GM12878 (cell line): ENCODE measurements at regions not wholly inside any gene's neighbourhood (a gene's known extent, or its start where the extent isn't known, plus 50 kb on each side); places are given as distances from the start of the nearest gene placed in this dataset.
A peak's percentile ranks its signal among the peaks of the same experiment; 100 is the strongest.

Experiments used
- ATAC-seq: fragments of 200-7000 bp; cut with Tn5 transposase; 3 replicates; pipeline ENCODE4 v1.9.1; 2020; ENCODE audit warnings: mild to moderate bottlenecking, moderate library complexity
- BruUV-seq: library from RNA; stranded (reverse); fragments of 400-500 nt; replicated peaks from 2 replicates; lab custom pipeline; 2021; lab: Mats Ljungman, UMichigan
- CTCF ChIA-PET: fragments of 300-600 bp; sonication (Branson Sonifier 250); formaldehyde crosslinking; extraction: SDS; loops from one replicate; lab custom pipeline; 2021; ENCODE audit warnings: inconsistent platforms; lab: Yijun Ruan, JAX
- POLR2A ChIA-PET: fragments of 350-600 bp; formaldehyde crosslinking; extraction: SDS; loops from one replicate; lab custom pipeline; 2021; ENCODE audit warnings: inconsistent platforms; lab: Charles Lee
- RAD21 ChIA-PET: fragments of 300-600 bp; sonication (Branson Sonifier 250); formaldehyde crosslinking; loops from one replicate; lab custom pipeline; 2023; ENCODE audit warnings: antibody characterized with exemption; ENCODE audit not compliant: unreplicated experiment; lab: Charles Lee
- SMC1A ChIA-PET: fragments of 300-600 bp; sonication (Branson Sonifier 250); formaldehyde crosslinking; loops from one replicate; lab custom pipeline; 2023; ENCODE audit not compliant: unreplicated experiment, uncharacterized antibody; lab: Charles Lee
- DNase-seq: peaks from one replicate; pipeline ENCODE4 v3.0.0-alpha.2; 2011; ENCODE audit warnings: low read depth, low spot score
- FAIRE-seq: peaks from 3 replicates; lab custom pipeline; 2011; peaks lifted over from hg19 to GRCh38; lab: Jason Lieb, UNC
- H2AFZ ChIP-seq: 2 replicates; pipeline ENCODE4 v1.6.0; 2011; ENCODE audit warnings: low read depth, low read length, control low read depth; ENCODE audit not compliant: control insufficient read depth
- H3K27ac ChIP-seq: 2 replicates; pipeline ENCODE4 v1.5.1; 2011; ENCODE audit warnings: control low read depth; ENCODE audit not compliant: control insufficient read depth, insufficient read depth
- H3K27me3 ChIP-seq, 2 experiments: replicated peaks in 1 of 2; 2 replicates each; pipeline versions ENCODE4 v1.6.0 to v1.6.1; 2011; ENCODE audit warnings: low read length in 1 of 2; ENCODE audit not compliant: control insufficient read depth in 2 of 2, insufficient read depth in 2 of 2
- H3K36me3 ChIP-seq, 2 experiments: 2 replicates each; pipeline ENCODE4 v1.5.1; 2011; ENCODE audit warnings: low read length in 1 of 2; ENCODE audit not compliant: control insufficient read depth in 2 of 2, insufficient read depth in 2 of 2
- H3K4me1 ChIP-seq: 2 replicates; pipeline ENCODE4 v1.6.1; 2011; ENCODE audit warnings: mild to moderate bottlenecking, low read length, moderate library complexity, mixed read lengths; ENCODE audit not compliant: control insufficient read depth, insufficient read depth
- H3K4me2 ChIP-seq: 2 replicates; pipeline ENCODE4 v1.6.0; 2011; ENCODE audit warnings: control low read depth; ENCODE audit not compliant: control insufficient read depth, insufficient read depth
- H3K4me3 ChIP-seq: fragments of 200-600 bp; sonication (generic); 2 replicates; pipeline ENCODE4 v1.5.1; 2016
- H3K79me2 ChIP-seq: 2 replicates; pipeline ENCODE4 v1.6.0; 2011; ENCODE audit warnings: low read length; ENCODE audit not compliant: control insufficient read depth, insufficient read depth
- H3K9ac ChIP-seq: 2 replicates; pipeline ENCODE4 v1.8.0; 2011; ENCODE audit warnings: low read length, control low read depth, mixed read lengths; ENCODE audit not compliant: control insufficient read depth, insufficient read depth
- H3K9me3 ChIP-seq: replicated peaks from 3 replicates; pipeline ENCODE4 v1.5.1; 2011; ENCODE audit warnings: mild to moderate bottlenecking, low read length; ENCODE audit not compliant: control insufficient read depth, insufficient read depth
- H4K20me1 ChIP-seq: 2 replicates; pipeline ENCODE4 v1.6.0; 2011; ENCODE audit not compliant: control insufficient read depth, insufficient read depth
- FOXK2 ChIP-seq: fragments of 450-650 bp; IDR thresholded peaks from 2 replicates; pipeline ENCODE4 v1.6.1; 2017; ENCODE audit warnings: mild to moderate bottlenecking, moderate library complexity
- HDAC6 ChIP-seq: fragments of 200-600 bp; sonication (generic); IDR thresholded peaks from one replicate; pipeline ENCODE4 v1.8.0; 2017; ENCODE audit warnings: antibody characterized with exemption; ENCODE audit not compliant: unreplicated experiment
- IRF5 ChIP-seq: fragments of 450-650 bp; IDR thresholded peaks from 2 replicates; pipeline ENCODE4 v1.6.1; 2017; ENCODE audit warnings: borderline replicate concordance
- SPI1 ChIP-seq: IDR thresholded peaks from 2 replicates; pipeline ENCODE4 v1.6.1; 2011; ENCODE audit warnings: low read depth, mild to moderate bottlenecking, low read length, moderate library complexity, borderline replicate concordance; ENCODE audit not compliant: insufficient read depth
- TARDBP ChIP-seq: IDR thresholded peaks from 2 replicates; pipeline ENCODE4 v1.6.1; 2016; ENCODE audit warnings: borderline replicate concordance
- WGBS: methylation state at CpG from one replicate; pipeline ENCODE4 v1.1.6; 2016; ENCODE audit warnings: low lambda C conversion rate; ENCODE audit not compliant: insufficient replicate concordance, insufficient coverage; ENCODE audit errors: missing lambda C conversion rate; 5-methylcytosine and 5-hydroxymethylcytosine counted together
- in situ Hi-C: fragments of 300-500 bp; cut with MboI; formaldehyde crosslinking; loops from 9 replicates; pipeline ENCODE4 v1.14.3; 2018; ENCODE audit warnings: mixed read lengths
- intact Hi-C: fragments of 100-400 bp; cut with micrococcal nuclease; formaldehyde crosslinking; loops from one replicate; pipeline ENCODE4 v1.14.2; 2022; ENCODE audit not compliant: unreplicated experiment
- TF ChIP-seq, protein P1 (sequence below): fragments of 450-650 bp; IDR thresholded peaks from 2 replicates; pipeline ENCODE4 v1.6.1; 2017; ENCODE audit warnings: antibody characterized with exemption, mild to moderate bottlenecking, moderate library complexity

GRCh38 chr11:112593440-112593839, 332.8 kb upstream of the PLET1 start:
- peak overlapping the region; percentile 30; the same call in 1 of the 2 replicates for H3K4me2 ChIP-seq
- BruUV-seq: no TSS peak
- RAD21 ChIA-PET: interaction anchor here (0.6 to 1.6 kb wide), 6 partner anchors 22 to 195 kb away, joined by 3 to 6 read pairs (median 3); no protein-coding TSS in a partner anchor
- no peak overlapping the region for H3K4me3 ChIP-seq
- no peak for FAIRE-seq
- SMC1A ChIA-PET: interaction anchor here (0.8 to 2.7 kb wide), 10 partner anchors 11 to 232 kb away, joined by 3 to 15 read pairs (median 4); no protein-coding TSS in a partner anchor
- H3K36me3 ChIP-seq: no peaks in the 10 kb centered on the region
- intact Hi-C loops (no loop called here), in situ Hi-C loops (no loop called here)
- H3K27ac ChIP-seq: no peak overlapping the region
- CTCF ChIA-PET: interaction anchor here (1.1 to 6.5 kb wide), 7 partner anchors 8 to 696 kb away, joined by 3 to 116 read pairs (median 3); no protein-coding TSS in a partner anchor
- POLR2A ChIA-PET: no interaction called here
- H2AFZ ChIP-seq: no peak overlapping the region
- TF ChIP-seq SPI1 (peak; percentile 57; the same call in 1 of the 2 replicates), TARDBP (no peak), FOXK2 (no peak)
- no peak for DNase-seq
- 3% methylated on average over 2 of the region's 2 CpGs for WGBS
- H4K20me1 ChIP-seq: no peaks in the 10 kb centered on the region
- peaks cover 10% of the 10 kb centered on the region for H3K4me1 ChIP-seq
- no peaks in the 10 kb centered on the region; a peak in 1 of 4 replicates for H3K27me3 ChIP-seq
- H3K9ac ChIP-seq: no peak overlapping the region
- no peaks in the 10 kb centered on the region for H3K79me2 ChIP-seq
- H3K9me3 ChIP-seq: no peaks in the 10 kb centered on the region; the same call in 2 of the 3 replicates
- peak; percentile 55; the same call in 2 of the 3 replicates for ATAC-seq

- RAD21 ChIA-PET: no interaction called here
- Histone ChIP-seq H3K4me1 (peaks cover 10% of the 10 kb centered on the region), H2AFZ (no peak overlapping the region), H3K4me2 (no peak overlapping the region), H3K27me3 (no peaks in the 10 kb centered on the region), H3K36me3 (no peaks in the 10 kb centered on the region), H3K79me2 (no peaks in the 10 kb centered on the region), H3K4me3 (no peak overlapping the region), H3K27ac (no peak overlapping the region), H3K9ac (no peak overlapping the region), H4K20me1 (no peaks in the 10 kb centered on the region), H3K9me3 (no peaks in the 10 kb centered on the region; the same call in 2 of the 3 replicates)
- SMC1A ChIA-PET: interaction anchor here (1.0 to 1.2 kb wide), 2 partner anchors 8 to 198 kb away, joined by 3 to 5 read pairs; no protein-coding TSS in a partner anchor
- intact Hi-C loops: no loop called here
- BruUV-seq: no TSS peak
- ATAC-seq (no peak), DNase-seq (no peak)
- in situ Hi-C loops: no loop called here
- POLR2A ChIA-PET: no interaction called here
- CTCF ChIA-PET: interaction anchor here (2.6 kb wide), 1 partner anchor 8 kb away, joined by 15 read pairs; no protein-coding TSS in a partner anchor
- TF ChIP-seq, protein P1, sequence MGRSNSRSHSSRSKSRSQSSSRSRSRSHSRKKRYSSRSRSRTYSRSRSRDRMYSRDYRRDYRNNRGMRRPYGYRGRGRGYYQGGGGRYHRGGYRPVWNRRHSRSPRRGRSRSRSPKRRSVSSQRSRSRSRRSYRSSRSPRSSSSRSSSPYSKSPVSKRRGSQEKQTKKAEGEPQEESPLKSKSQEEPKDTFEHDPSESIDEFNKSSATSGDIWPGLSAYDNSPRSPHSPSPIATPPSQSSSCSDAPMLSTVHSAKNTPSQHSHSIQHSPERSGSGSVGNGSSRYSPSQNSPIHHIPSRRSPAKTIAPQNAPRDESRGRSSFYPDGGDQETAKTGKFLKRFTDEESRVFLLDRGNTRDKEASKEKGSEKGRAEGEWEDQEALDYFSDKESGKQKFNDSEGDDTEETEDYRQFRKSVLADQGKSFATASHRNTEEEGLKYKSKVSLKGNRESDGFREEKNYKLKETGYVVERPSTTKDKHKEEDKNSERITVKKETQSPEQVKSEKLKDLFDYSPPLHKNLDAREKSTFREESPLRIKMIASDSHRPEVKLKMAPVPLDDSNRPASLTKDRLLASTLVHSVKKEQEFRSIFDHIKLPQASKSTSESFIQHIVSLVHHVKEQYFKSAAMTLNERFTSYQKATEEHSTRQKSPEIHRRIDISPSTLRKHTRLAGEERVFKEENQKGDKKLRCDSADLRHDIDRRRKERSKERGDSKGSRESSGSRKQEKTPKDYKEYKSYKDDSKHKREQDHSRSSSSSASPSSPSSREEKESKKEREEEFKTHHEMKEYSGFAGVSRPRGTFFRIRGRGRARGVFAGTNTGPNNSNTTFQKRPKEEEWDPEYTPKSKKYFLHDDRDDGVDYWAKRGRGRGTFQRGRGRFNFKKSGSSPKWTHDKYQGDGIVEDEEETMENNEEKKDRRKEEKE: no peak
- TF ChIP-seq IRF5: no peak
- TF ChIP-seq HDAC6: no peak
- TF ChIP-seq, all 136 proteins: peak for 0
- FAIRE-seq: no peak
These were observed 335.7 kb upstream of the PLET1 start for GRCh38 chr11:112596324-112596723.
